Left renal pelvis (tissue), 4 donors: ENCODE measurements at regions not wholly inside any gene's neighbourhood (a gene's known extent, or its start where the extent isn't known, plus 50 kb on each side); places are given as distances from the start of the nearest gene placed in this dataset.
"Not testable (repeated sequence)": the region's sequence is repeated elsewhere in the genome, so short reads cannot be mapped to it uniquely, and the experiment has no call there.

Experiments used
- DNase-seq, 4 donors: peaks; one replicate each; pipeline ENCODE4 v3.0.0-alpha.2; 2013; ENCODE audit warnings: low read depth in 4 of 4, low spot score in 3 of 4

DNA sequence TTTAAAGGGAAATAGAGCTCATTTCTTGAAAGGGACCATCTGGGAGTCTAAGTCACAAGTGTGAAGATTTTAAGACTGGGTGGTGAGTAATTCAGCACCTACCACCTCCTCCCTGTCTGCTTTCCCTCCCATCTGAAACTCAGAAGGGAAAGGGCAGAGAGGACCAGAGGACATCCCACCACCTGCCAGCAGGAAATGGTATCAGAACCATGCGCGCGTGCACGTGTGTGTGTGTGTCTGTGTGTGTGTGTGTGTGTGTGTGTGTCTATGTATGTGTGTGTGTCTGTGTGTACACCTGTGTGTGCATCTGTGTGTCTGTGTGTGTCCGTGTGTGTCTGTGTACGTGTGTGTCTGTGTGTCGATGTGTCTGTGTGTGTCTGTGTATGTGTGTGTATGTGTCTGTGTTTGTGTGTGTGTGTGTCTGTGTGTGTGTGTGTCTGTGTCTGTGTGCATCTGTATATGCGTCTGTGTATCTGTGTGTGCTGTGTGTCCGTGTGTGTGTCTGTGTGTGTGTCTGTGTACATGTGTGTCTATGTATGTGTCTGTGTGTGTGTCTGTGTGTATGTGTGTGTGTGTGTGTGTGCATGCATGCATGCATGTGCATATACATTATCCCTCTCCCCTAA lies 76.8 kb downstream of the ZFP36L2 start:
- no peak for DNase-seq

DNA sequence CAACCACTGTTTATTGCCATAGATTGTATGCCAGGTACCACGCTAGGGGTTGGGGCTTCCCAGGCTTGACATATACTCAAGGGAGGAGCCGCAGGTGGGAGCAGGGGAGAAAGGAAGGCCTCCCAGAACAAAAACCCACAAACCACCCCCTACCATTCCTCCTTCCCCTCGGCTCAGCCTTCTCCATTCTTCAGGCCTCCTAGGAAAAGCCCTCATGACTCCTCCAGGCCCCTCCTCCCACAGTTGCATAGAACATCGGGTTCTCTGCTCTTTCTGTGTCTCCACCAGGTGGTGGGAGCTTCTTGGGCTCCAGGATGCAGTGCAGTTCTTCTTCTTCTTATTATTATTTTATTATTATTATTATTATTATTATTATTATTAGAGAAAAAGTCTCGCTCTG lies 80.3 kb downstream of the ZFP36L2 start:
- DNase-seq: no peak

DNA sequence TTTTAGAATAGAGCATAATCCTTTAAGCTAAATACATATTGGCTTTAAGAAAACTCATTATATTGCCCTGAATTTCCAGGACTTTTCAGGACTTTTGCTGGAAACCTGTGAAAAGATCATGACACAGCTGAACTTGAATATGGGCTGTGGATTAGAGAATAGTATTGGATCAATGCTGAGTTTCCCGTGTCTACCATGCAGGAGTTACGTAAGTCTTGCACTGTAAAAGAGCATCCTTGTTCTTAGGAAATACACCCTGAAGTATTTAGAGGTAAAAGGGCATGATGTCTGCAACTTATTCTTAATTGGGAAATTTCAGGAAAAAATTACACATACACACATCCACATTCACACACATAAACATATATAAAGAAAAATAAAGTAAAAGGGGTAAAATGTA lies 82.1 kb downstream of the ZFP36L2 start:
- no peak for DNase-seq

DNA sequence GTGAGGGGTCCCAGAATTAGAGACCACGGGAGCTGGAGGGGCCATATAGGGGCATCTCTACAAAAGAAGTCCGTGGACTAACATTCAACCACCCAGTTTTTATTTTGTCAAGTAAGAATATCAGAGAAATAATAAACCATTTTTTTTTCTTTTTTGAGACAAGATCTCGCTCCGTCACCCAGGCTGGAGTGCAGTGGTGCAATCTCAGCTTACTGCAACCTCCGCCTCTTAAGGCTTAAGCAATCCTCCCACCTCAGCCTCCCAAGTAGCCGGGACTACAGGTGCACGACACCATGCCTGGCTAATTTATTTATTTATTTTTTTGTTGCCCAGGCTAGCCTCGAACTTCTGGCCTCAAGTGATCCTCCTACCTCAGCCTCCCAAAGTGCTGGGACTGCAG lies 82.7 kb downstream of the ZFP36L2 start:
- DNase-seq: no peak

DNA sequence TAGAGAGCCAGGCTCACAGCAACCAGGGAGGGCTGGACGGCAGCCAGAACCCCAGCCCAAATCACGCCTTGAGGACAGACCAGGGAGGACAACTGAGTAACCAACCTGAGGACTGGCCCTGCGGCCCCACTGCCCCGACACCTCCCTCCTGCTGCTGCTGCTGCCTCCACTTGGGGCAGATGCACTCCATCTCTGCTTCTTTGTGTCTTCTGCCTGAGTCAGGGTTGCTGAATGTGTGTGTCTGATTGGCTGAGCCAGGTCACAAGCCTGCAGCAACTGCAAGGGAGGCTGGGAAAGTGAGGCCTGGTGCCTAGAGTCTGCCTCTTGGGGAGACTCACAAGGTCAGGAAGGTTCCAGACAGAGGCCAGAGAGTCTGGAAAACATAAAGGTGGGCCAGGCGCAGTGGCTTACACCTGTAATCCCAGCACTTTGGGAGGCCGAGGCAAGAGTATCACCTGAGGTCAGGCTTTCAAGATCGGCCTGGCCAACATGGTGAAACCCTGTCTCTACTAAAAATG lies 83.4 kb downstream of the ZFP36L2 start:
- DNase-seq: no peak

DNA sequence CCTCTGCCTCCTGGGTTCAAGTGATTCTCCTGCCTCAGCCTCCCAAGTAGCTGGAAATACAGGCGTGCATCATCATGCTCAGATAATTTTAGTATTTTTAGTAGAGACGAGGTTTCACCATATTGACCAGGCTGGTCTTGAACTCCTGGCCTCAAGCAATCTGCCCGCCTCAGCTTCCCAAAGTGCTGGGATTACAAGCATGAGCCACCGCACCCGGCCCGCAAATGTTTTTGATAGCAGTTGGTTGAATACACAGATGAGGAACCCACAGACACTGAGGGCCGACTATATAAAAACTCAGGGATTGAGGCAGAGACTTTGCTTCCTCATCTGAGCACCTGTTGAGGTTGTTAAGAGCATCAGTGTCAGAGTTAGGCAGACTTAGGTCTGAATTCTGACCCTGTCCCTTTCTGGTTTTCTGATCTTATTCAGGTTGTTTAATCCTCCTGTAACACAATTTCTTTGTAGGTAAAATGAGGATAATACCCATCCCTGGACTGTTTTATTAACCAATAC lies 84.7 kb downstream of the ZFP36L2 start:
- DNase-seq: not testable (repeated sequence)

DNA sequence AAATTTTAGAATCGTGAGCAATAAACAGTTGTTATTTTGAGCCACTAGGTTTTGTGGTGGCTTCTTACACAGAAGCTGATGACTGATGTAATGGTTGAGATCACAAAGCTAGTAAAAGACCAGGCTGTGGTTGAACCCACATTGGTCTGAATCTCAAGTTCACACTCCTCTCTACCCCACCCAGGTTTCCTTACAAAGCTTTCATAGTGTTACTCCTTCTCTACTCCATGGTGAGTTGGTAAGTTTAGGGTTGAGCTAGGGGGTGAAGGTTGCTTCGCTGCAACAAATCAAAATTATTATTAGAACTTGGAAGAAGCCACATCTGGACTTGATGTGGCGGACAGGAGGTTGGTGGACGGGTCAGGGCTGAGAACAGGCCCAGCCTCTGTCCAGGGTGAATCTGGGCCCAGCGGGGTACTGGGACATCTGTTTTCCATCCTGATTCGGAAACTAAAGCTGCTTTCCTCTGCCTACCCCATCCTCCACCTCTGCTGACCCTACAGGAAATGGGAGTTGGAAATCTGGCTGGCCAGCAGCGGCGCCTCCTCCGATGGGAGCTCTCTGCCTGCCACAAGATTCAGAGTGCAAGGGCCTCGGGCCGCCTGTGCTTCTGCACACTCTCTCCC lies 86.3 kb downstream of the ZFP36L2 start:
- DNase-seq: peak in 1 of 4 donors; percentile 54

DNA sequence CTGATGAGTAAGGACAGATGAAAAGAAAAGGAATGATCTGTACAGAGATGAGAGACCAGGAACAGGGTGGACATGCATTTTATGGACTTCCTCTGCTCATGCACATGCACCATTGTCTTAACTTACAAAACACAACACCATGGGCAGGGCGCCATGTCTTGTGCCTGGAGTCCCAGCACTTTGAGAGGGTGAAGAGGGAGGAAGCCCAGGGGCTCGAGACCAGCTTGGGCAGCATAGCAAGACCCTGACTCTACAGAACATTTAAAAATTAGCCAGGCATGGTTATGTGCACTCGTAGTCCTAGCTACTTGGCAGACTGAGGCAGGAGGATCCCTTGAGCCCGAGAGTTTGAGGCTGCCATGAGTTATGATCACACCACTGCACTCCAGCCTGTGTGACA lies 86.9 kb downstream of the ZFP36L2 start:
- no peak for DNase-seq

DNA sequence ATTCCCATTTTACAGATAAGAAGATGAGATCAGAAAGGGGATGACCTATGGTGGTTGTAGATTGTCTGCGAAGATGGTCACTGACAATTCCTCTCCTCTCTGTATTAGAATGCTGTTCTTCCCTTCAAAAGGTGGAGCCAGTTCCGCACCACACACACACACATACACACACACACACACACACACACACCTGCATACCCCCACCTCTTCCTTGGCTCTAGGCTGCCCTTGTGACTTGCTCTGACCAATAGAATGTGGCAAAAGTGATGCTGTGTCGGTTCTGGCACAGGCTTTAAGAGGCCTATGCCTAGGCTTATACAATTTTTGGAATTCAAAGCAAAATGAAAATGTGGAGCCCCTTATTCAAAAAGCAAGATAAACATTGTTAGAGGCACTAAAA lies 88.0 kb downstream of the ZFP36L2 start:
- no peak for DNase-seq

DNA sequence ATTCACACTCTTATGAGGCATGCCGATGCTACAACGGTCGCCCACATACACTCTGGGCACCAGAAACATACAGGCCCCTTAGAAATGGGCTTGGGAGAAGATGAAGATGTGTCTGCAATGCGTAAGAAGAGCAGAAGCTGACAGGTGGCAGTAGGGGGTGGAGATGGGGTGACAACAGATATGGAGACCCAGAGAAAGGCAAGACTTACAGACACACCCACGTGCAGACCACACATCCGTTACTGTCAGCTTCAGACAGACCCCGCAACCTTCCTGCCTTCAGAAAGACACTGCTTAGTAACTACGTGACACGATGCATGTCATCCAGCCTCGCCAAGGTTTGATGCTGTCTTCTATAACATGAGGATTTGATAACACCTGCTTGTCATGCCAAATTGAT lies 89.5 kb downstream of the ZFP36L2 start:
- DNase-seq: no peak

DNA sequence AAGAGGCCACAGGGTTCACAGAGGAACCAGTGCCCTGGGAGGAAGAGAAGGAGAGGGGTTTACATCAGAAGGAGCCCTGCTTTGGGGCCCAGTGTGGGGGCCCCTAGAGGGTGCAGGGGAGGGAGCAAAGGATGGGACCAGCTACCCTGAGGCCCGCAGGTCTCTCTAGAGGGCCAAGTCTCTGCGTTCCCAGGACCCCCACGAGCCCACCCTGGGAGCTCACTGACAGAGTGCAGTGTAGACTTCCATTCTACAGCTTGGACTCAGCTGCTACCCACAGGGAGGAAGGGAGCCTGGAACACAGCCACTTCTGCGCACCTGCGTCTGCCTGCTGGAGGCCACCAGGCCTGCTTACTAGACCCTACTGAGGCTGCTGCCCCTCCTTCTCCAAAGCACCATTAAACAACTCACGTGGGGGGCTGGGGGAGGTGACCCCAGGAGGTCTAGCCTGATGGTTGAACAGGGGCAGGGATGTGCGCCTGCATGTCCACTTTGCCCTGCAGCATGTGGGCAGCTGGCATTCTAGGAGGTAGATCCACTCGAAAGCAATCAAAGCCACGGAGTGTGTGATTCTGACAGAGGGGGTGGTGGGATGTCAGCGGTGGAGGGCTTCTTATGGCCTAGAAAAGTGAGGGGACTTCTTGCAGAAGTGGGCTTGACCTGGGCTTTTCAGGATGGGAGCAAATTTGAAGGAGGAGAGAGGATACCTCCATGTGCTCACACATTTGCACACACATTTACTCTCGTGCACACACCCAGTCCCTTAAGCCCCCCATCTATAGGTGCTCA lies 90.2 kb downstream of the ZFP36L2 start:
- DNase-seq: no peak

DNA sequence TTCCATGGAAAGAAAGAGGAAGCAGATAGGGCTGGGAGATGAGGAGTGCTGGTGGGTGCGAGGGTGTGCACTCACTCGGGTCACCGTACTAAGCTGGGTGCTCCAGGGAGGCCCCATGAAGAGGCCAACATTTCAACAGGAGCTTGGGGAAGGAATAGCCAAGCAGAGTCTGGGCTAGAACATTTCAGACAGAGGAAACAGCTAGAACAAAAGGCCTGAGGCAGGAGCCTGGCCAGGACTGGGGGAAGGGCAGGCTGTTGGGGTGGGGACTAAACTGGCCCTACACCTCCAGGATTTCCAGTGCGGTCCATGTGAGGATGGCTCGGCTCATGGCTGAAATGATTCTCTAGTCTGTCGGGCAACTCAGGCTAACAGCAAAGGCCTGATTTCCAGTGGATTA lies 90.8 kb downstream of the ZFP36L2 start:
- no peak for DNase-seq

DNA sequence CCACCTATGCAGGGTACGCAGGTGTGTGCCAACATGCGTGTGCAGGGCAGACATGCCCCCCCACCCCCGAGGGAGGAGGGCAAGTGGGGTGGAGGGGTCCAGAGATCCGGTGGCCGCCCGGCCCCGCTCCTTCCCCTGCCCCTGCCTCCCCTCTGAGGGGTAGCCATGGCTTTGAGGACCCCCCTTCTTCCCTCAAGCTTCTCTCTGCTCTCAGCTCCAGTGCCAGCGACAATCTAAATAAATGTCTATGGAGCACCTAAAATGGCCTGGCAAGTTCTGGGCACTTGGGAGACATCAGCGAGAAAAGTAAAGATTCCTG lies 91.9 kb downstream of the ZFP36L2 start:
- no peak for DNase-seq

DNA sequence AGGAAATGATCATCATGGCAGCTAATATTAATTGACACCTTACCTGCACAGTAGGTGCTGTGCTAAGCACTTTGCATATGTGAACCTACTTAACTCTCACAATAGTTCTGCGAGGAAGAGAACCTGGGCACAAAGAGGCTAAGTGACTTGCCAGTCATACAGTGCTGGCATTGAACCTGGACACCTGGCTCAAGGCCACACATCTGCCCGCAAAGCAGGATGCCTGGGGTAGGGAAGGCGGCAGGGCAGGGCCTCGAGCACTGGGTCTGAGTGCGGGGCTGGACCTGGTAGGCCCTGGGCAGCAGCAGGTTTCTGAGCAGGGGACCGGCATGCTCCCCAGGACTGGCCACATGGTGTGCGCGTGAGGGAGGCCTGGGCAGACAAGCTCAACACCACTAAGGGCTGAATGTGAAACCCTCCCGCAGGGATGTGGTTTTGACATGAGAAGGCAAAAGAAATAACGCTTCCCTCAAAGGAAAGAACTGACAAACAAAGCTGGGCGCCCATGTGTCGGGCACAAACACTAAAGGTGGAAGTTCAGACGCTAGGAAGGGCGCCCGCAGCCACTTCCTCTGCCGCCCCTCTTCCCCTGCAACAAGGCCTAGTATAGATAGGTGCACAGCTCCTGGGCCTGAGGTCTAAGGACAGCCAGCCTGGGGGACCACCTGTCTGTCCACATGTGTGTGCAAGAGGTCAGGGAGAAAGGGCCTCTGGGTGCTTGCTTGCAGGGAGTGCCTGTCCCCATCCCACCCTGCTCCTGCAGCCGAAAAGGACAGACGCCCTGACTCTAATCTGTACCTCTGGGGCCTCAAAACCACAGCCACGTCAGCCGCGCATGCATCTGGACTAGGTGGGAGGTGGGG lies 92.5 kb downstream of the ZFP36L2 start:
- no peak for DNase-seq

DNA sequence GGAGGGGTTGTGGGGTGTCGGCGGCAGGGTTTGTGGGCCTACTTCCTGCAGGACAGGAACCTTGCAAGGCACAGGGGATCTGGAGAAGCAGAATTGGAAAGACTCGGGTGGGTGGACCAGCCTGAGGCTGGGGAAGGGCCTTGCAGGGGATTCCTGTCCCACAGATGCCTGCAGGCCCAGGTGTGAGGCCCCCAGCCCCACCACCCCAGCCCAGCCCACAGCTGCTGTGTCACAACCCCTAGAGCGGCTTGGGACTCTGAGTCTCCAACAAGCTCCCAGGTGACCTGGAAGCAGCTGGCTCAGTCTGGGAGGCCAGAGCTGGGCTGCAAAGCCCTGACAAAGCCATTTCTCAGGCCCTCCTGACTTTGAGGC lies 93.1 kb downstream of the ZFP36L2 start:
- no peak for DNase-seq

DNA sequence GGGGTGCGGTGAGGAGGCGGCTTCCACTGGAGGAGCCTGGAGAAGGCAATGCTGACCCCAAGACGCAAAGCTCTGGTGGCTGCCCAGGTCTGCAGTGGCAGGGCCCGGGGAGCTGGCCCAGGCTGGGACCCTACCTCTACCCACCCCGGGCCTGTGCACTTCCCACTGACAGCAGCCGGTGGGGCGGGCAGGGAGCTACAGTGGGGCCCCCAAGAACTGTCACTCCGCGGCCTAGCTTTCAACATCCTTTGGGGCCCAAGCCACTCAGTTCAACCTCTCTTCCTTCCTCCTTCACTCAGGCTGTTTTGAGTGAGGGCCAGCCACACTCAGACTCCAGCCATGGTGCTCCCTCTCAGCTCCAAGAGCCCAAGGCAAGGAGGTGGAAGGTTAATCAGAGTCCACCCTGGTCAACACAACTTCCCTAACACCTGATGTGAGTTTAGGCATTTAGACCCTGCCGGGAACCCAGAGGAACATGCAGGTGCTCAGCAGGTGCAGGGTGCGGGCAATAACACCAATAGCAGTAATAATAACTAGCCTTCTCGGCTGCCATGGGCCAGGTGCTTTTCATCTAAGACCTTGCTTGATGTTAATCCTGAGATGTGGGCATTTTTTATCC lies 93.6 kb downstream of the ZFP36L2 start:
- no peak for DNase-seq

DNA sequence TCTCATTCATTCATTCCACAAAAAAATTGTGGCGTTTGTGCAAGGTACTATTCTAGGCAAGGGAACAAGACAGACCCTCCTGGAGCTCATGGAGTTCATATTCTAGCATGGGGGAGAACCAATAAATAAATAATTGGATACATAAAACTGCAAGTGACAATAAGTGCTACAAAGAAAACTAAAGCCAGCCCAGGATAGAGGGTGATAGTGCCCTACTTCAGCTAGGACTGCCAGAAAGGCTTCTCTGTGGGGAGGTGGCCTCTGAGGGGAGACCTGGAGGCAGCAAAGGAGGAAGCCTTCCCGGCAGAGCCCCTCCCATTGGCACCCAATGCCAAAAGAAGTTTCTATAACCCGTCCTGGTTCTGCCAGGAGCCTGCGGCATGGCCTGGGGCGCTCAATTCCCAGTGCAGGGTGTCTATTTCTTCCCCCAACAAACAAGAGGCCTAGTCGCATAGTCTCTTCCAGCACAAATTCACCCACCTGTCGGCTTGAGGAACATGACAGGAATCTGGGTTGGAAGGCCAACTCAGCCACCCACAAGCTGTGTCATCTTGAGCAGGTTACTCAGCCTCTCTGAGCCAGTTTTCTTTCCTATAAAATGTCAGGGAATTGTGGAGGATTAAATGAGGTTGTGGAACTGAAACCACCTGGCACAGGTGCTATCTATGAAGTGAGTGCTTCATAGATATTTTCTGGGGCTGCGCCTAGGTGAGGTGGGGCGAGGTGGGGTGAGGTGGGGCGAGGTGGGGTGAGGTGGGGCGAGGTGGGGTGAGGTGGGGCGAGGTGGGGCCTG lies 94.3 kb downstream of the ZFP36L2 start:
- DNase-seq: no peak

DNA sequence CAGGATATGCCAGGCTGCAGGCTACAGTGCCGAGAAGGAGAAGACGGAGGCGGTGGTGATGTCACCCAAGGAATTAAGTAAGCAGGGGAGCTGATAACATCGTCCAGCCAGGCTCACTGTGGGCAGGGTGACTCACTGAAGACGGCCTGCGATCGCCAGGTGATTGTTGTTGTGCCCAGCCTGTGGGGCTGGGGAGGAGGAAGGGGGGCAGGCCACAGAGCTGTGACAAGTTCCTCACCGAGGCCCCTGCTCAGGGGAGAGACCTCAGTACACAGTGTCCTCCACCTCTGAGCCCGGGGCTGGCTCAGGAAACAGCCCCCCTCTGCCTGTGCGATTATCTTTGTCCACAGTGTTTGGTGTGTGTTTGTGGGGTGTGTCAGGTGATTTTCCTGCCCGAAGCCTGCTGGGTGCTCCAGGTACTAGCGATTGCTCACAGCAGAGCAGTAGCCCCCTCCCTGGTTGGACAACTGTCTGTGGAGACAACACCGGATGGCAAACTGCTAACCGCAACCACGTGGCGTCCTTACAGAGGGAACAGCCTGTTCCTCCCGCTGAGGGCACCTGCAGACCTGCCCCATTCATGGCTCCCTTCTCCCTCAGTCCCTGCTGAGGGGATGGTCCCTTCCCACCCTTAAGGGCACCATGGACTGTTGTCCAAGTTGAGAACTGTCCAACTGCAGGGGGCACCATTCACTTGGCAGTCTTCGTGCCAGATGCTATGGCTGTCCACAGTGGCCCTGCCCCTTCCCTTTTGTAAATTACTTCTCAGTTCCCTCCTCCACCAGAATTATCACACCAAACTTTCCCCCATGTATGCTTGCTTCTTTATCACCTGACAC lies 95.1 kb downstream of the ZFP36L2 start:
- DNase-seq: no peak

DNA sequence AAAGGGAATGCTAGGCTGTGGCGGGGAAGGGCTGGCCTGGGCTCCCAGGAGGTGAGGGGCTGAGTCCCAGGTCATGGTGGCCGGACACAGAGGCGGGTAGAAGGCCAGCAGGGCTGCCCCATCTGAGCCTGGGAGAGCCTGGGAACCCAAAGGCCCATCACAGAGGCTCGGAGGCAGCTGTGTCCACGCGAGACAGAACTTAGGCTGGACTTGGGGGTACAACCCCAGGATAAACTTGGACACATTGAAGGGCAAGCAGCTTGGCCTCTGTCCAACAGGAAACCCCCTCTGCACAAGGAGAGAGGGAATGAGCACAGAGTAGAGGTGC lies 95.9 kb downstream of the ZFP36L2 start:
- DNase-seq: no peak
